Dendritic cell treated with granulocyte-macrophage colony-stimulating factor and Interleukin-4, amounts not matched to agents 40 ng/mL and 50 ng/mL, for 4 days (primary cell): ENCODE measurements at regions not wholly inside any gene's neighbourhood (a gene's known extent, or its start where the extent isn't known, plus 50 kb on each side); places are given as distances from the start of the nearest gene placed in this dataset.
"Not testable (repeated sequence)": the region's sequence is repeated elsewhere in the genome, so short reads cannot be mapped to it uniquely, and the experiment has no call there.

Experiments used
- H3K27ac Mint-ChIP-seq: one replicate; pipeline ENCODE4 v1.8.0; 2022; ENCODE audit warnings: mild to moderate bottlenecking, mixed read lengths
- H3K27me3 Mint-ChIP-seq: one replicate; pipeline ENCODE4 v1.8.0; 2022; ENCODE audit warnings: mild to moderate bottlenecking, mixed read lengths
- H3K36me3 Mint-ChIP-seq: one replicate; pipeline ENCODE4 v1.8.0; 2022; ENCODE audit warnings: low read depth, mixed read lengths
- H3K4me1 Mint-ChIP-seq: one replicate; pipeline ENCODE4 v1.8.0; 2022; ENCODE audit warnings: low read depth, mixed read lengths
- H3K4me3 Mint-ChIP-seq: one replicate; pipeline ENCODE4 v1.8.0; 2022; ENCODE audit warnings: mild to moderate bottlenecking, moderate library complexity, mixed read lengths
- H3K9me3 Mint-ChIP-seq: one replicate; pipeline ENCODE4 v1.8.0; 2022; ENCODE audit warnings: mixed read lengths
- intact Hi-C: fragments of 100-400 bp; cut with micrococcal nuclease; formaldehyde crosslinking; loops from one replicate; pipeline ENCODE4 v1.15.0; 2022

GRCh38 chr13:56393549-56393948, 747.2 kb upstream of the PRR20A start:
- no peaks in the 10 kb centered on the region for H3K36me3 Mint-ChIP-seq
- peaks cover 9% of the 10 kb centered on the region for H3K9me3 Mint-ChIP-seq
- no peaks in the 10 kb centered on the region for H3K4me1 Mint-ChIP-seq
- no peak overlapping the region for H3K4me3 Mint-ChIP-seq
- H3K27me3 Mint-ChIP-seq = no peaks in the 10 kb centered on the region
- intact Hi-C loops = no loop called here
- H3K27ac Mint-ChIP-seq = no peak overlapping the region

- H3K27me3 Mint-ChIP-seq = no peaks in the 10 kb centered on the region
- H3K27ac Mint-ChIP-seq = no peak overlapping the region
- peaks cover 14% of the 10 kb centered on the region for H3K9me3 Mint-ChIP-seq
- H3K4me3 Mint-ChIP-seq = no peak overlapping the region
- intact Hi-C loops = no loop called here
- no peaks in the 10 kb centered on the region for H3K36me3 Mint-ChIP-seq
- H3K4me1 Mint-ChIP-seq = no peaks in the 10 kb centered on the region
Observed at GRCh38 chr13:56396318-56396717, 744.4 kb upstream of the PRR20A start.

- Mint-ChIP-seq H3K36me3 (no peaks in the 10 kb centered on the region), H3K9me3 (peaks cover 38% of the 10 kb centered on the region), H3K27ac (no peak overlapping the region), H3K4me1 (no peaks in the 10 kb centered on the region), H3K4me3 (no peak overlapping the region), H3K27me3 (no peaks in the 10 kb centered on the region)
- intact Hi-C loops = no loop called here
Observed at GRCh38 chr13:56400774-56401173, 739.9 kb upstream of the PRR20A start.

- no peak overlapping the region for H3K27ac Mint-ChIP-seq
- intact Hi-C loops = no loop called here
- no peaks in the 10 kb centered on the region for H3K4me1 Mint-ChIP-seq
Observed at GRCh38 chr13:56412856-56413255, 727.9 kb upstream of the PRR20A start.

GRCh38 chr13:56424246-56424645, 716.5 kb upstream of the PRR20A start:
- peaks cover 10% of the 10 kb centered on the region for H3K9me3 Mint-ChIP-seq
- H3K4me3 Mint-ChIP-seq = no peak overlapping the region
- H3K4me1 Mint-ChIP-seq = no peaks in the 10 kb centered on the region
- H3K27me3 Mint-ChIP-seq = no peaks in the 10 kb centered on the region
- intact Hi-C loops = no loop called here
- H3K27ac Mint-ChIP-seq = no peak overlapping the region
- H3K36me3 Mint-ChIP-seq = no peaks in the 10 kb centered on the region

More at GRCh38 chr13:56412856-56413255, 727.9 kb upstream of the PRR20A start:
- Mint-ChIP-seq H3K4me3 (no peak overlapping the region), H3K27me3 (no peaks in the 10 kb centered on the region), H3K9me3 (peaks cover 13% of the 10 kb centered on the region), H3K36me3 (no peaks in the 10 kb centered on the region)

- Mint-ChIP-seq H3K9me3 (peaks cover 9% of the 10 kb centered on the region), H3K36me3 (no peaks in the 10 kb centered on the region), H3K27me3 (no peaks in the 10 kb centered on the region), H3K4me3 (no peak overlapping the region), H3K4me1 (no peaks in the 10 kb centered on the region), H3K27ac (no peak overlapping the region)
- intact Hi-C loops = no loop called here
Observed at GRCh38 chr13:56457535-56458190, 683.1 kb upstream of the PRR20A start.

GRCh38 chr13:56459286-56459685, 681.4 kb upstream of the PRR20A start:
- no peaks in the 10 kb centered on the region for H3K27me3 Mint-ChIP-seq
- no peak overlapping the region for H3K27ac Mint-ChIP-seq
- no peaks in the 10 kb centered on the region for H3K9me3 Mint-ChIP-seq
- no peaks in the 10 kb centered on the region for H3K36me3 Mint-ChIP-seq
- intact Hi-C loops = no loop called here
- H3K4me3 Mint-ChIP-seq = no peak overlapping the region
- H3K4me1 Mint-ChIP-seq = no peaks in the 10 kb centered on the region

- H3K4me3 Mint-ChIP-seq = no peak overlapping the region
- no peaks in the 10 kb centered on the region for H3K4me1 Mint-ChIP-seq
- peaks cover 10% of the 10 kb centered on the region for H3K9me3 Mint-ChIP-seq
- no peaks in the 10 kb centered on the region for H3K27me3 Mint-ChIP-seq
- H3K36me3 Mint-ChIP-seq = no peaks in the 10 kb centered on the region
- intact Hi-C loops = no loop called here
- no peak overlapping the region for H3K27ac Mint-ChIP-seq
Observed at GRCh38 chr13:56501750-56502149, 639.0 kb upstream of the PRR20A start.

- Mint-ChIP-seq H3K4me3 (no peak overlapping the region), H3K4me1 (no peaks in the 10 kb centered on the region), H3K27me3 (no peaks in the 10 kb centered on the region), H3K9me3 (no peaks in the 10 kb centered on the region), H3K36me3 (no peaks in the 10 kb centered on the region), H3K27ac (no peak overlapping the region)
- intact Hi-C loops = no loop called here
Observed at GRCh38 chr13:56510836-56511235, 629.9 kb upstream of the PRR20A start.

GRCh38 chr13:56512336-56512735, 628.4 kb upstream of the PRR20A start:
- intact Hi-C loops, H3K4me1 Mint-ChIP-seq, H3K27me3 Mint-ChIP-seq, H3K36me3 Mint-ChIP-seq, H3K9me3 Mint-ChIP-seq, H3K27ac Mint-ChIP-seq, H3K4me3 Mint-ChIP-seq: not testable (repeated sequence)

GRCh38 chr13:56515441-56515840, 625.3 kb upstream of the PRR20A start:
- no peaks in the 10 kb centered on the region for H3K27me3 Mint-ChIP-seq
- H3K4me3 Mint-ChIP-seq = no peak overlapping the region
- no peaks in the 10 kb centered on the region for H3K36me3 Mint-ChIP-seq
- H3K4me1 Mint-ChIP-seq = no peaks in the 10 kb centered on the region
- no peak overlapping the region for H3K27ac Mint-ChIP-seq
- peaks cover 2% of the 10 kb centered on the region for H3K9me3 Mint-ChIP-seq
- intact Hi-C loops = no loop called here

- Mint-ChIP-seq H3K4me1 (no peaks in the 10 kb centered on the region), H3K36me3 (no peaks in the 10 kb centered on the region), H3K27ac (no peak overlapping the region), H3K9me3 (peaks cover 12% of the 10 kb centered on the region), H3K4me3 (no peak overlapping the region), H3K27me3 (no peaks in the 10 kb centered on the region)
- intact Hi-C loops = no loop called here
Observed at GRCh38 chr13:56528040-56528790, 612.5 kb upstream of the PRR20A start.

- Mint-ChIP-seq H3K4me1 (no peaks in the 10 kb centered on the region), H3K27me3 (no peaks in the 10 kb centered on the region), H3K9me3 (no peaks in the 10 kb centered on the region), H3K27ac (no peak overlapping the region), H3K4me3 (no peak overlapping the region), H3K36me3 (no peaks in the 10 kb centered on the region)
- intact Hi-C loops = no loop called here
Observed at GRCh38 chr13:56530096-56530495, 610.6 kb upstream of the PRR20A start.

- H3K9me3 Mint-ChIP-seq, H3K27ac Mint-ChIP-seq, H3K4me1 Mint-ChIP-seq, H3K27me3 Mint-ChIP-seq, H3K4me3 Mint-ChIP-seq, intact Hi-C loops, H3K36me3 Mint-ChIP-seq: not testable (repeated sequence)
Observed at GRCh38 chr13:56547921-56548320, 592.8 kb upstream of the PRR20A start.
